ENCODE measurements at regions not wholly inside any gene's neighbourhood (a gene's known extent, or its start where the extent isn't known, plus 50 kb on each side); places are given as distances from the start of the nearest gene placed in this dataset.

GRCh38 chr6:25043892-25044291, 108.1 kb upstream of the RIPOR2 start:
- ChIA-PET POLR2A (interaction anchor here (1.3 to 5.5 kb wide), 8 partner anchors 8 to 269 kb away, joined by 4 to 87 read pairs (median 10); partner anchors contain the start of genes GMNN and RIPOR2), RAD21 (ENCODE audit: unreplicated experiment) (interaction anchor here (1.0 to 5.6 kb wide), 14 partner anchors 10 to 268 kb away, joined by 3 to 70 read pairs (median 10); partner anchors contain the start of gene RIPOR2), SMC1A (ENCODE audit: uncharacterized antibody, unreplicated experiment) (interaction anchor here (1.1 to 14.9 kb wide), 13 partner anchors 5 to 265 kb away, joined by 3 to 304 read pairs (median 9); no protein-coding TSS in a partner anchor), CTCF (interaction anchor here (0.8 to 4.6 kb wide), 10 partner anchors 9 to 134 kb away, joined by 3 to 91 read pairs (median 12); no protein-coding TSS in a partner anchor)
- Histone ChIP-seq H4K20me1 (ENCODE audit: control insufficient read depth, insufficient read depth) (no peaks in the 10 kb centered on the region), H3K36me3 (ENCODE audit: control insufficient read depth in 2 of 2, insufficient read depth in 2 of 2, low read length in 1 of 2) (no peaks in the 10 kb centered on the region), H3K27me3 (replicated peaks in 1 of 2; ENCODE audit: control insufficient read depth in 2 of 2, insufficient read depth in 2 of 2, low read length in 1 of 2) (no peaks in the 10 kb centered on the region), H3K4me2 (ENCODE audit: control insufficient read depth, insufficient read depth) (no peak overlapping the region), H3K9ac (ENCODE audit: control insufficient read depth, insufficient read depth, low read length) (no peak overlapping the region), H3K4me3 (no peak overlapping the region), H3K27ac (ENCODE audit: control insufficient read depth, insufficient read depth) (peak overlapping the region; percentile 16), H2AFZ (ENCODE audit: control insufficient read depth, low read depth, low read length) (no peak overlapping the region), H3K79me2 (ENCODE audit: control insufficient read depth, insufficient read depth, low read length) (peaks cover 4% of the 10 kb centered on the region), H3K4me1 (ENCODE audit: control insufficient read depth, insufficient read depth, low read length) (peaks cover 23% of the 10 kb centered on the region), H3K9me3 (replicated peaks; ENCODE audit: control insufficient read depth, insufficient read depth, low read length) (no peaks in the 10 kb centered on the region; the same call in 2 of the 3 replicates)
- intact Hi-C loops (cut with micrococcal nuclease; ENCODE audit: unreplicated experiment) (no loop called here), in situ Hi-C loops (cut with MboI) (no loop called here)
- FAIRE-seq, result no peak
- no peak for DNase-seq (ENCODE audit: low read depth, low spot score)
- ATAC-seq, result no peak
- TF ChIP-seq CBX5 (IDR thresholded peaks at IDR 0.05; ENCODE audit: low read depth) (no peak), POLR2AphosphoS2 (IDR thresholded peaks at IDR 0.05; ENCODE audit: low read depth, low read length) (no peak), EGR1 (IDR thresholded peaks at IDR 0.05; ENCODE audit: borderline replicate concordance in 1 of 2, low read depth in 2 of 2, low read length in 2 of 2) (no peak), RELA (IDR thresholded peaks at IDR 0.05; ENCODE audit: borderline replicate concordance, partially characterized antibody) (no peak), SP1 (IDR thresholded peaks at IDR 0.05; ENCODE audit: low read depth, low read length) (no peak), NKRF (conservative IDR thresholded peaks at IDR 0.05) (no peak), RB1 (IDR thresholded peaks at IDR 0.05; ENCODE audit: borderline replicate concordance) (no peak), ZNF207 (IDR thresholded peaks at IDR 0.05; ENCODE audit: borderline replicate concordance) (no peak), RBBP5 (conservative IDR thresholded peaks at IDR 0.05) (no peak), E2F4 (IDR thresholded peaks at IDR 0.05; ENCODE audit: low read depth, low read length) (no peak), NBN (IDR thresholded peaks at IDR 0.05) (no peak), BCL3 (IDR thresholded peaks at IDR 0.05; ENCODE audit: borderline replicate concordance, insufficient read depth, low read depth, low read length, poor library complexity, severe bottlenecking) (no peak)
- TF ChIP-seq, protein P1, sequence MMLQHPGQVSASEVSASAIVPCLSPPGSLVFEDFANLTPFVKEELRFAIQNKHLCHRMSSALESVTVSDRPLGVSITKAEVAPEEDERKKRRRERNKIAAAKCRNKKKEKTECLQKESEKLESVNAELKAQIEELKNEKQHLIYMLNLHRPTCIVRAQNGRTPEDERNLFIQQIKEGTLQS (IDR thresholded peaks at IDR 0.05; ENCODE audit: borderline replicate concordance, extremely low read depth, low read depth, low read length), result no peak
- WGBS (ENCODE audit: insufficient coverage, insufficient replicate concordance, low lambda C conversion rate, missing lambda C conversion rate), result 73% methylated on average over 2 of the region's 2 CpGs
- BruUV-seq (replicated peaks), result TSS peak; percentile 67

All from GM12878 (cell line).